ENCODE measurements at regions not wholly inside any gene's neighbourhood (a gene's known extent, or its start where the extent isn't known, plus 50 kb on each side); places are given as distances from the start of the nearest gene placed in this dataset.
"Not testable (repeated sequence)": the region's sequence is repeated elsewhere in the genome, so short reads cannot be mapped to it uniquely, and the experiment has no call there.

- no peak for DNase-seq (ENCODE audit: low read depth)
Observed at GRCh38 chr7:19533266-19533665, 175.6 kb downstream of the POLR1F start.

- DNase-seq (ENCODE audit: low read depth) = no peak
Observed at GRCh38 chr7:19530852-19531251, 178.0 kb downstream of the POLR1F start.

DNA sequence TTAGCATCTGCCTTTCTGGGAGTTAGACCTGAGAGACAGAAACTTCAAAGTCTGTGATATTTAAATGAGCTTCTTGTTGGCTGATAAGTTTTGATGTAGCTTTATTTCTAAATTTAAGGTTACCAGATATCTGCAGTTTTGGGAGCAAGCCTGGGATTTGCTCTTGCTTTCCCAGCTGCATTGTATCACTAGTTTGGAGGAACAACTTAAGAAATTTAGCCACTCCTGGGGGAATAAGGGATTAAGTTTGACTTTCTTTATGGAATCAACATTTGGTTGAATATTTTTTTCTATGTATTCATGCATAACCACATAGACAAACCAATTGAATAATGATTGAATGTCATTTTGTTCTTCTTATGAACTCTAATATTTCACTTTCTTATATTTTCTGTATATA, 178.6 kb downstream of the POLR1F start:
- no peak for DNase-seq (ENCODE audit: low read depth)

DNA sequence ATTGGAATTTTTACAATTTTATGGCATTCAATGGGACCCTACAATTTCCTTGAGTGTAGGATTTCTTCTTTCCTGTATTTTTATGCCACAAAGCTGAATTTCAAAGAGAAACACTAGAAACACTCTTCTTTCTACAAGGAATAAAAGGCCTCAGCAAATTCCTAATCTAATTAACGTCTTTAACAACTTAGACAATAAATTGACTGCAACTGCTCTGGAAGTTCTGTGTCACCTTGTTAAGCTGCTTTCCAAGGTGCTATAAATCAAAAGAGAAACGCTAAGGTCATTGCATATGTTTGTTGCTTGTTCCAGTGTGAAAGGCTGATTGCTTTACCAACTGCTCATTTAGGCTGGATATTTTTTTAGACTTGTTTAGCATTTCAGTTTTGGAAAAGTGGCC, 182.2 kb downstream of the POLR1F start:
- DNase-seq (ENCODE audit: low read depth) = no peak

DNA sequence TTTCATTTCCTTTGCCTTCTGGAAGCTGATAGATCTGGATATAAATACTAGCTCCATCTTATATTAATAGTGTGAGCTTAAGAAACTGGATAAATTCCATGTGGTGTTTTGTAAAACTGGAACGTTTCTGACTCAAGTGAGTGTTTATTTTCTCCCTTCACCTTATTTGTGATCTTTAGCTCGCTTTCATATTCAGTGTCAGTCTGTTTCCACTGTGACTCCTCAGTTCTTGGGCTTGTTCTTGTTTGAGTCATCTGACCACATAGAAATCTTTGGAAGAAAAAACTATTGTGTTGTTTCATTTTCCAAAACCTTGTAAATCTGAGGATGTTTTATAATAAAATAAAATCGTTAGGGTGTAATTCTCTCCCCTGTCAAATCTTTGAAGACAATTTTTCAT, 186.4 kb downstream of the POLR1F start:
- peak; percentile 82 for DNase-seq (ENCODE audit: low read depth)

- DNase-seq (ENCODE audit: low read depth) = no peak
Observed at GRCh38 chr7:19520392-19520791, 188.4 kb downstream of the POLR1F start.

DNA sequence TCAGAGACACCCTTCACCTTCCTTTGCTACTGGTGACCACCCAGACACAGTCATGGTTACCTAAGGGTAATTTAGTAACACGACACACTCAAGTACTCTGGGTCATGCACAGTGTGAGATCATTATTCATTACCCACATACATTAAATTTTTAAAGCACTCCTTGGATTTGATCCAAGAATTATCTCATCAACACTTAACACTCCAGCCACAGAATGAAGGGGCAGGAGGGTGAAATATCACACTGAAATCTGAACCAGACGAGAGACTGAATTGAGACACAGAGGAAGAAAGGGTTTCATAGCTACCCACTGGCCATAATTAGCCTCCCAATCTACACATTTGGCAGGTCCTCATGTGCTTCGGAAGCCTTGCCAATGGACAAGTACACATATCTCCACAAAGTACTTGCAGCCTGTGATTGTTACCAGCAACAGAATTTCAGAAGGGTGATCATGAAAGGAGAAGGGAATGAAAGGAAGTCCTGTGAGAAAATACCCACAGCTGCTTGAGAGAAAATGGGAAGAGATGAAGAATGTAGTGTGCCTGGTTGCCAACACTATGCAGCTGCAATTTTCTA, 189.3 kb downstream of the POLR1F start:
- DNase-seq (ENCODE audit: low read depth) = peak; percentile 91

- not testable (repeated sequence) for DNase-seq (ENCODE audit: low read depth)
Observed at GRCh38 chr7:19517546-19517945, 191.3 kb downstream of the POLR1F start.

GRCh38 chr7:19508821-19509220, 200.0 kb downstream of the POLR1F start:
- peak; percentile 7 for DNase-seq (ENCODE audit: low read depth)

GRCh38 chr7:19508124-19508523, 200.7 kb downstream of the POLR1F start:
- peak; percentile 21 for DNase-seq (ENCODE audit: low read depth)

DNA sequence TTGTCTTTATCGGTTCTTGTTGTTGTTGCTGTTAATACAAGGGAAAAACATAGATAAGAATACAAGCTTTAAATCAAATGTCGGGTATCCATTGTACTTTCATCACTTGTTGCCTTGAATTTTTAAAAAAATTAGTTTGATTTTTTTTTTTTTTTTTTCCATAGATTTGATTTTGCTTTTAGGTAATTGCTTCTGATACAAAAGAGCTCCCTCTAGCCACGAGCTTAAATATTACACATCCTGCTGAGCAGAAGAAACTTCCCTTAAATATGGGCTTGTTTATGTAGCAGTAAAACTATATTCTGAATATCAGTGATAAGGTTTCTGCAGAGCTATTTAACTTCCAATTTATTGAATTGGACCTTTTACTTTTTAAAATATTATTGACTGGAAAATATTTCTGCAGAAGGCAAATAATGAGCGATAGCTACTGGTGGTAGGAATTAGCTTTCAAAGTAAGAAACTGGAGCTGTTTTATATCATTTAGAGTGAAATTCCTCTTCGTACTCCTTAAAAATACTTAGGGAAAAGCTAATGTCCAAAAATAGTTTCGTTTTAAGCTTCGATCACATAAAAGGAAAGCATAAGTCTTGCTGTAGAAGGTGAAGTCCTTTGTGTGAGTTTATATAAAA, 216.9 kb downstream of the POLR1F start:
- DNase-seq (ENCODE audit: low read depth) = peak; percentile 34

- DNase-seq (ENCODE audit: low read depth) = no peak
Observed at GRCh38 chr7:19491371-19491770, 217.5 kb downstream of the POLR1F start.

DNA sequence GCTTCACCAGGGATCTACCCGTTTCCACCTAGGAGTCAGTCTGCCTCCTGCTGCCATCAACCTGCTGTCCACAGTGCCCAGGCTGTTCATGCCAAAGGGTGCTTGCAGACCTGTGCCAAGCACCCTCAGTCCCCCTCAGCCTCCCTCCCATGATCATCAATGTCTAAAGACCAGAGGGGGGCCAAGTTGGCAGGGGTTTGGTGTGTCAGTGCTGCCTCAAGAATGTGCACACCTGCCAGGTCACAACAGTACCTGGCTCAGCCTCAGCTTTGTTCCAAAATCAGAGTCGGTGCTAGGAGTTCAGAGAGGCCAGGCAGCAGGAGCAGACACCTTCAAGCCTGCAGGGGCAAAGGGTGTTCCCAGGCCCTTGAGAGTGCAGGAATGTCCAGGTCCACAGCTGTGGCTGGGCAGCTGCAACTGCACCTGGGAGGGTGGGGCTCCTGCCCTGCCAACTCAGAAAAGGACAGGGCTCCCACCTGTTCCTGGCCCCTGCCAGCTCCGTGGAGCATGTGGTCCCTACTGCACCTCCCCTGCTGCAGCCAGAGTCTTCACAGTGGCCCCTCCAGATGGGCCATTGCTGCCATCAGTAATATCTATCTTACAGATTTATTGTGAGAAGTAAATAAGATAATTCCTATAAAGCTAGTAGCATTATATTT, 219.5 kb downstream of the POLR1F start:
- no peak for DNase-seq (ENCODE audit: low read depth)

DNA sequence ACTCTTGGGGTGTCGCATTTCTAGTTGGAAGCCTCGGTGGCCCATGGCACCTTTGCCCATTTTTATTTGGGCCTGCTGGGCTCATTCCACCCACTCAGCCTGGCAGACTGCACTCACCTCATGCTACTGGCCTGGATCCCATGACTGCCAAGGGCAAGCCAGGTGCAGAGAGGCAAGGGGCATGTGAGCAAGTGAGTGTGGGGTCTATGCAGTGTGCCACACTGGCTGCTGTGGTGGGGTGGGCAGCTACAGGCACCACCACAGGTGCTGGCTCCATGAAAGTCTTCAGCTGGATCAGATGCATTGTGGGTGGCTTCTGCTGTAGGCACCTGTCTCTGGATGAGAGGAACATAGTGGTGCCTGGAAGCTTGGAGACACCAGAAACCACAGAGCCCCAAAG, 220.8 kb downstream of the POLR1F start:
- DNase-seq (ENCODE audit: low read depth) = no peak

DNA sequence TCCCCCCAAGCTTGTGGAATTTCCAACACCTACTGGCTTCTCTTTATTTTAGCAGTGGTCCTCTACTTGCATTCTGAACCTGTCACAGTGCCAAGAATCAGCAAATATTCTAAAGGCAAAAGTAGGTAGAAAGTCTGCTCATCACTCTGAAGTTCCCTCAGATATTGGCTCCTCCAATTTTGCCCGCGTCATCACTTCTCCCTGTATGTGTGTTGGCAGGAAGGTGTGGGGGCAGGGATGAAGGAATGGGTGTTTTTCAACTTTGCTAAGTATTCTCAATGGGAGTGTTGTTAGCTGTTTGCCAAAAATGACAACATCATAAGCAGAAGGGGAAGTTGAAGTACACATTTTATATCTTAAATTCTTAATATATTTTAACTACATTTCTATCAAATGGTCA, 226.2 kb downstream of the POLR1F start:
- DNase-seq (ENCODE audit: low read depth) = no peak

GRCh38 chr7:19480383-19480782, 228.5 kb downstream of the POLR1F start:
- no peak for DNase-seq (ENCODE audit: low read depth)

GRCh38 chr7:19470031-19470430, 238.8 kb downstream of the POLR1F start:
- DNase-seq (ENCODE audit: low read depth) = no peak

GRCh38 chr7:19465861-19466260, 243.0 kb downstream of the POLR1F start:
- DNase-seq (ENCODE audit: low read depth) = no peak

GRCh38 chr7:19464751-19465150, 244.1 kb downstream of the POLR1F start:
- DNase-seq (ENCODE audit: low read depth) = no peak

GRCh38 chr7:19464241-19464640, 244.6 kb downstream of the POLR1F start:
- DNase-seq (ENCODE audit: low read depth) = no peak

DNA sequence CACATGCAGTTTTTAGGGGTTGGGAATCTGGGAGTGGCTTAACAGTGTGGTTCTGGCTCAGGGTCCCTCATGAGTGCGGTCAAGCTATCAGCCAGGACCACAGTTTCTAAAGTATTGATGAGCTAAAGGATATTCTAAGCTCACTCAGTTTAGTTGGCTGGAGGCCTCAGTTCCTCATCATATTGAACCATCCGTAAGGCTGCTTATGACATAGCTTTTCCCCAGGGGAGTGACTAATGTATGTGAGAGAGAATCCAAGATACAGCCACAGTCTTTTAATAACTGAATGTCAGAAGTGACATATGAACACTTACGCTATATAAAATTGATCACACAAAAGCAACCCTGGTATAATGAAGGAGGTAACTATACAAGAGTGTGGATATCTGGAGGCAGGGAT, 245.3 kb downstream of the POLR1F start:
- no peak for DNase-seq (ENCODE audit: low read depth)

GRCh38 chr7:19455623-19456022, 253.2 kb downstream of the POLR1F start:
- no peak for DNase-seq (ENCODE audit: low read depth)

DNA sequence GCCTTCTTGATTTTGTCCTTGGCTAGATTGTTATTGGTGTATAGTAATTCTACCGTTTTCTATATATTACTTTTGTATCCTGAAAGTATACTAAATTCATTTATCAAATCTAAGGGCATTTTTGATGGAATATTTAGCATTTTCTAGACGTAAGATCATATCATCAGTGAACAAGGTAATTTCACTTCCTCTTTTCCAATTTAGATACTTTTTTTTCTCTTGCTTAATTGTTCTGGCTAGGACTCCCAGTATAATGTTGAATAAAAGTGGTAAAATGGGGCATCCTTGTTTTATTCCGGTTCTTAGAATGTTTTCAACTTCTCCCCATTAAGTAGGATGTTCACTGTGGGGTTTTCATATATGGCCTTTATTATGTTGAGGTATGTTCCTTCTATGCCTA, 260.7 kb downstream of the POLR1F start:
- no peak for DNase-seq (ENCODE audit: low read depth)
